Memory B cell (primary cell): ENCODE measurements at regions not wholly inside any gene's neighbourhood (a gene's known extent, or its start where the extent isn't known, plus 50 kb on each side); places are given as distances from the start of the nearest gene placed in this dataset.

Experiments used
- ATAC-seq: fragments of 150-1000 bp; cut with Tn5 transposase; 2 replicates; pipeline ENCODE4 v1.10.0; 2021; ENCODE audit warnings: low read depth, mild to moderate bottlenecking, moderate library complexity
- DNase-seq, 2 donors: peaks; one replicate each; pipeline ENCODE4 v3.0.0; 2022; ENCODE audit warnings: low spot score in 2 of 2
- H3K27ac Mint-ChIP-seq: one replicate; pipeline ENCODE4 v1.8.0; 2022; ENCODE audit warnings: mild to moderate bottlenecking, moderate library complexity, mixed read lengths
- H3K27me3 Mint-ChIP-seq: one replicate; pipeline ENCODE4 v1.8.0; 2022; ENCODE audit warnings: mixed read lengths
- H3K36me3 Mint-ChIP-seq: one replicate; pipeline ENCODE4 v1.8.0; 2022; ENCODE audit warnings: mild to moderate bottlenecking, mixed read lengths
- H3K4me1 Mint-ChIP-seq: one replicate; pipeline ENCODE4 v1.8.0; 2022; ENCODE audit warnings: mixed read lengths
- H3K4me3 Mint-ChIP-seq: one replicate; pipeline ENCODE4 v1.8.0; 2022; ENCODE audit warnings: mild to moderate bottlenecking, moderate library complexity, mixed read lengths
- H3K9me3 Mint-ChIP-seq: one replicate; pipeline ENCODE4 v1.8.0; 2022; ENCODE audit warnings: mixed read lengths

- ATAC-seq, result no peak
- Mint-ChIP-seq H3K27me3 (peaks cover 3% of the 10 kb centered on the region), H3K9me3 (no peaks in the 10 kb centered on the region), H3K4me3 (no peak overlapping the region), H3K27ac (no peak overlapping the region), H3K36me3 (no peaks in the 10 kb centered on the region), H3K4me1 (no peaks in the 10 kb centered on the region)
- no peak for DNase-seq
Observed at GRCh38 chr4:151620066-151620465, 140.7 kb downstream of the GATB start.
